ENCODE measurements at regions not wholly inside any gene's neighbourhood (a gene's known extent, or its start where the extent isn't known, plus 50 kb on each side); places are given as distances from the start of the nearest gene placed in this dataset.

GRCh38 chr3:20353286-20353685 is 167.3 kb upstream of the SGO1 start:
- TF ChIP-seq SIN3A (IDR thresholded peaks at IDR 0.05; ENCODE audit: borderline replicate concordance, insufficient read depth, low read depth, low read length) (no peak), CTCF (IDR thresholded peaks at IDR 0.05) (no peak), POLR2AphosphoS5 (IDR thresholded peaks at IDR 0.05; ENCODE audit: low read depth, low read length) (no peak), TCF7L2 (IDR thresholded peaks at IDR 0.05; ENCODE audit: low read depth, low read length) (no peak)
- TF ChIP-seq, protein P1, sequence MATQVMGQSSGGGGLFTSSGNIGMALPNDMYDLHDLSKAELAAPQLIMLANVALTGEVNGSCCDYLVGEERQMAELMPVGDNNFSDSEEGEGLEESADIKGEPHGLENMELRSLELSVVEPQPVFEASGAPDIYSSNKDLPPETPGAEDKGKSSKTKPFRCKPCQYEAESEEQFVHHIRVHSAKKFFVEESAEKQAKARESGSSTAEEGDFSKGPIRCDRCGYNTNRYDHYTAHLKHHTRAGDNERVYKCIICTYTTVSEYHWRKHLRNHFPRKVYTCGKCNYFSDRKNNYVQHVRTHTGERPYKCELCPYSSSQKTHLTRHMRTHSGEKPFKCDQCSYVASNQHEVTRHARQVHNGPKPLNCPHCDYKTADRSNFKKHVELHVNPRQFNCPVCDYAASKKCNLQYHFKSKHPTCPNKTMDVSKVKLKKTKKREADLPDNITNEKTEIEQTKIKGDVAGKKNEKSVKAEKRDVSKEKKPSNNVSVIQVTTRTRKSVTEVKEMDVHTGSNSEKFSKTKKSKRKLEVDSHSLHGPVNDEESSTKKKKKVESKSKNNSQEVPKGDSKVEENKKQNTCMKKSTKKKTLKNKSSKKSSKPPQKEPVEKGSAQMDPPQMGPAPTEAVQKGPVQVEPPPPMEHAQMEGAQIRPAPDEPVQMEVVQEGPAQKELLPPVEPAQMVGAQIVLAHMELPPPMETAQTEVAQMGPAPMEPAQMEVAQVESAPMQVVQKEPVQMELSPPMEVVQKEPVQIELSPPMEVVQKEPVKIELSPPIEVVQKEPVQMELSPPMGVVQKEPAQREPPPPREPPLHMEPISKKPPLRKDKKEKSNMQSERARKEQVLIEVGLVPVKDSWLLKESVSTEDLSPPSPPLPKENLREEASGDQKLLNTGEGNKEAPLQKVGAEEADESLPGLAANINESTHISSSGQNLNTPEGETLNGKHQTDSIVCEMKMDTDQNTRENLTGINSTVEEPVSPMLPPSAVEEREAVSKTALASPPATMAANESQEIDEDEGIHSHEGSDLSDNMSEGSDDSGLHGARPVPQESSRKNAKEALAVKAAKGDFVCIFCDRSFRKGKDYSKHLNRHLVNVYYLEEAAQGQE (IDR thresholded peaks at IDR 0.05; ENCODE audit: insufficient read depth in 1 of 2, low read depth in 2 of 2, low read length in 1 of 2), result no peak
- CTCF ChIA-PET, result no interaction called here
- no peaks in the 10 kb centered on the region for H3K4me1 ChIP-seq (ENCODE audit: control insufficient read depth, insufficient read depth, low read length)
- no peaks in the 10 kb centered on the region for H3K36me3 ChIP-seq (ENCODE audit: control insufficient read depth, insufficient read depth, low read length)
- H3K9me3 ChIP-seq (ENCODE audit: control insufficient read depth, insufficient read depth, low read depth, low read length), result no peaks in the 10 kb centered on the region
- intact Hi-C loops (cut with micrococcal nuclease; ENCODE audit: unreplicated experiment) (no loop called here), in situ Hi-C loops (cut with HindIII; ENCODE audit: low pct_unique_long_range_greater_than_20kb, low sequenced_read_pairs) (no loop called here)
- no TSS peak for BruUV-seq (replicated peaks)
- DNase-seq (ENCODE audit: low read depth, low spot score), result no peak
- POLR2A ChIA-PET, result no interaction called here
- no peaks in the 10 kb centered on the region for H3K27me3 ChIP-seq (ENCODE audit: control insufficient read depth, insufficient read depth, low read length)
- no peak for ATAC-seq
- no peak overlapping the region for H3K4me3 ChIP-seq (ENCODE audit: low read depth in 2 of 2, low read length in 2 of 2)
- no peak overlapping the region for H3K27ac ChIP-seq (ENCODE audit: low read length)

GRCh38 chr3:20352546-20353179 is 166.7 kb upstream of the SGO1 start:
- no peaks in the 10 kb centered on the region for H3K27me3 ChIP-seq (ENCODE audit: control insufficient read depth, insufficient read depth, low read length)
- H3K36me3 ChIP-seq (ENCODE audit: control insufficient read depth, insufficient read depth, low read length), result no peaks in the 10 kb centered on the region
- TF ChIP-seq, protein P1 (IDR thresholded peaks at IDR 0.05; ENCODE audit: insufficient read depth in 1 of 2, low read depth in 2 of 2, low read length in 1 of 2), result no peak
- no peak for DNase-seq (ENCODE audit: low read depth, low spot score)
- CTCF ChIA-PET, result no interaction called here
- no peaks in the 10 kb centered on the region for H3K4me1 ChIP-seq (ENCODE audit: control insufficient read depth, insufficient read depth, low read length)
- no peak for ATAC-seq
- POLR2A ChIA-PET, result no interaction called here
- no peak overlapping the region for H3K27ac ChIP-seq (ENCODE audit: low read length)
- in situ Hi-C loops (cut with HindIII; ENCODE audit: low pct_unique_long_range_greater_than_20kb, low sequenced_read_pairs), result no loop called here
- H3K9me3 ChIP-seq (ENCODE audit: control insufficient read depth, insufficient read depth, low read depth, low read length), result no peaks in the 10 kb centered on the region
- no TSS peak for BruUV-seq (replicated peaks)
- intact Hi-C loops (cut with micrococcal nuclease; ENCODE audit: unreplicated experiment), result no loop called here
- H3K4me3 ChIP-seq (ENCODE audit: low read depth in 2 of 2, low read length in 2 of 2), result no peak overlapping the region

Data from Panc1 (cell line).